Hepatocyte (in vitro differentiated cells): ENCODE measurements at regions not wholly inside any gene's neighbourhood (a gene's known extent, or its start where the extent isn't known, plus 50 kb on each side); places are given as distances from the start of the nearest gene placed in this dataset.

Source experiments
- EZH2 ChIP-seq: fragments of 200-600 bp; sonication (generic); IDR thresholded peaks from 2 replicates; pipeline ENCODE4 v1.6.1; 2016; ENCODE audit warnings: antibody characterized with exemption, mild to moderate bottlenecking, borderline replicate concordance
- TF ChIP-seq, protein P1 (sequence below): fragments of 200-600 bp; sonication (generic); IDR thresholded peaks from 2 replicates; pipeline ENCODE4 v1.5.1; 2016; ENCODE audit warnings: antibody characterized with exemption, mild to moderate bottlenecking; ENCODE audit not compliant: poor library complexity

- TF ChIP-seq, protein P1, sequence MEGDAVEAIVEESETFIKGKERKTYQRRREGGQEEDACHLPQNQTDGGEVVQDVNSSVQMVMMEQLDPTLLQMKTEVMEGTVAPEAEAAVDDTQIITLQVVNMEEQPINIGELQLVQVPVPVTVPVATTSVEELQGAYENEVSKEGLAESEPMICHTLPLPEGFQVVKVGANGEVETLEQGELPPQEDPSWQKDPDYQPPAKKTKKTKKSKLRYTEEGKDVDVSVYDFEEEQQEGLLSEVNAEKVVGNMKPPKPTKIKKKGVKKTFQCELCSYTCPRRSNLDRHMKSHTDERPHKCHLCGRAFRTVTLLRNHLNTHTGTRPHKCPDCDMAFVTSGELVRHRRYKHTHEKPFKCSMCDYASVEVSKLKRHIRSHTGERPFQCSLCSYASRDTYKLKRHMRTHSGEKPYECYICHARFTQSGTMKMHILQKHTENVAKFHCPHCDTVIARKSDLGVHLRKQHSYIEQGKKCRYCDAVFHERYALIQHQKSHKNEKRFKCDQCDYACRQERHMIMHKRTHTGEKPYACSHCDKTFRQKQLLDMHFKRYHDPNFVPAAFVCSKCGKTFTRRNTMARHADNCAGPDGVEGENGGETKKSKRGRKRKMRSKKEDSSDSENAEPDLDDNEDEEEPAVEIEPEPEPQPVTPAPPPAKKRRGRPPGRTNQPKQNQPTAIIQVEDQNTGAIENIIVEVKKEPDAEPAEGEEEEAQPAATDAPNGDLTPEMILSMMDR, result no peak
- no peak for TF ChIP-seq EZH2
Observed at GRCh38 chr5:113806904-113807303, 293.4 kb downstream of the YTHDC2 start.
